H9 (cell line): ENCODE measurements at regions not wholly inside any gene's neighbourhood (a gene's known extent, or its start where the extent isn't known, plus 50 kb on each side); places are given as distances from the start of the nearest gene placed in this dataset.

Experiments
- DNase-seq: peaks from one replicate; pipeline ENCODE4 v3.0.0-alpha.2; 2017
- H2AFZ ChIP-seq: one replicate; pipeline ENCODE4 v1.6.1; 2013; ENCODE audit warnings: mild to moderate bottlenecking, low read length, control low read depth, moderate library complexity
- H2AK5ac ChIP-seq: 2 replicates; pipeline ENCODE4 v1.6.1; 2013; ENCODE audit warnings: low read length, control low read depth, mixed read lengths; ENCODE audit not compliant: insufficient read length
- H2BK120ac ChIP-seq: one replicate; pipeline ENCODE4 v1.6.1; 2013; ENCODE audit warnings: low read depth, mild to moderate bottlenecking, low read length, control low read depth, inconsistent platforms; ENCODE audit not compliant: poor library complexity, severe bottlenecking
- H2BK12ac ChIP-seq: 2 replicates; pipeline ENCODE4 v1.6.1; 2013; ENCODE audit warnings: low read length, control low read depth, mixed read lengths, low read depth; ENCODE audit not compliant: insufficient read length
- H2BK15ac ChIP-seq: 2 replicates; pipeline ENCODE4 v1.6.1; 2013; ENCODE audit warnings: low read depth, low read length, control low read depth
- H2BK20ac ChIP-seq: one replicate; pipeline ENCODE4 v1.6.1; 2013; ENCODE audit warnings: low read depth, mild to moderate bottlenecking, low read length, control low read depth, inconsistent platforms; ENCODE audit not compliant: poor library complexity, severe bottlenecking
- H2BK5ac ChIP-seq: 2 replicates; pipeline ENCODE4 v1.6.1; 2013; ENCODE audit warnings: low read length, control low read depth, mixed read lengths; ENCODE audit not compliant: insufficient read length
- H3K14ac ChIP-seq: 2 replicates; pipeline ENCODE4 v1.6.1; 2013; ENCODE audit warnings: low read length, control low read depth; ENCODE audit not compliant: insufficient read depth
- H3K18ac ChIP-seq: 2 replicates; pipeline ENCODE4 v1.6.1; 2013; ENCODE audit warnings: low read depth, mild to moderate bottlenecking, mixed read lengths, low read length, control low read depth; ENCODE audit not compliant: insufficient read length
- H3K23ac ChIP-seq: 2 replicates; pipeline ENCODE4 v1.6.1; 2013; ENCODE audit warnings: low read length, control low read depth, mixed read lengths, low read depth; ENCODE audit not compliant: insufficient read length
- H3K23me2 ChIP-seq: 2 replicates; pipeline ENCODE4 v1.6.1; 2013; ENCODE audit warnings: low read depth, mild to moderate bottlenecking, mixed read lengths, low read length, control low read depth; ENCODE audit not compliant: insufficient read length, poor library complexity, severe bottlenecking
- H3K27ac ChIP-seq: 2 replicates; pipeline ENCODE4 v1.5.1; 2013; ENCODE audit warnings: low read length, control low read depth, mixed read lengths, low read depth; ENCODE audit not compliant: insufficient read length
- H3K27me3 ChIP-seq: 2 replicates; pipeline ENCODE4 v1.6.1; 2013; ENCODE audit warnings: low read length, control low read depth, inconsistent platforms; ENCODE audit not compliant: insufficient read depth
- H3K4ac ChIP-seq: 2 replicates; pipeline ENCODE4 v1.6.1; 2013; ENCODE audit warnings: low read depth, mild to moderate bottlenecking, control low read depth, inconsistent platforms, low read length, moderate library complexity
- H3K4me1 ChIP-seq: 2 replicates; pipeline ENCODE4 v1.6.1; 2013; ENCODE audit warnings: low read length, control low read depth, inconsistent platforms; ENCODE audit not compliant: insufficient read depth
- H3K4me2 ChIP-seq: 2 replicates; pipeline ENCODE4 v1.6.1; 2013; ENCODE audit warnings: low read length, control low read depth, mixed read lengths; ENCODE audit not compliant: insufficient read length, insufficient read depth
- H3K56ac ChIP-seq: 2 replicates; pipeline ENCODE4 v1.6.1; 2013; ENCODE audit warnings: low read depth, mild to moderate bottlenecking, mixed read lengths, low read length, control low read depth; ENCODE audit not compliant: insufficient read length
- H3K79me1 ChIP-seq: 2 replicates; pipeline ENCODE4 v1.6.1; 2013; ENCODE audit warnings: low read depth, mild to moderate bottlenecking, moderate library complexity, low read length, control low read depth, inconsistent platforms; ENCODE audit not compliant: insufficient read depth, poor library complexity, severe bottlenecking
- H3K79me2 ChIP-seq: 2 replicates; pipeline ENCODE4 v1.6.1; 2013; ENCODE audit warnings: low read length, control low read depth, inconsistent platforms; ENCODE audit not compliant: insufficient read depth
- H3K9ac ChIP-seq: 2 replicates; pipeline ENCODE4 v1.6.1; 2013; ENCODE audit warnings: low read length, control low read depth, mixed read lengths; ENCODE audit not compliant: insufficient read length; ENCODE audit errors: extremely low read depth
- H3K9me3 ChIP-seq: one replicate; pipeline ENCODE4 v1.6.1; 2013; ENCODE audit warnings: low read depth, low read length, inconsistent platforms; ENCODE audit not compliant: control insufficient read depth
- H3T11ph ChIP-seq: one replicate; pipeline ENCODE4 v1.6.1; 2013; ENCODE audit warnings: mild to moderate bottlenecking, low read length, control low read depth, inconsistent platforms
- H4K20me1 ChIP-seq: one replicate; pipeline ENCODE4 v1.6.1; 2013; ENCODE audit not compliant: control insufficient read depth, insufficient read length, insufficient read depth
- H4K5ac ChIP-seq: 2 replicates; pipeline ENCODE4 v1.6.1; 2013; ENCODE audit warnings: low read depth, mild to moderate bottlenecking, mixed read lengths, low read length, control low read depth; ENCODE audit not compliant: insufficient read length
- H4K8ac ChIP-seq: replicated peaks from 2 replicates; pipeline ENCODE4 v1.6.1; 2013; ENCODE audit warnings: low read length, control low read depth, mixed read lengths, low read depth; ENCODE audit not compliant: insufficient read length
- H4K91ac ChIP-seq: 2 replicates; pipeline ENCODE4 v1.6.1; 2013; ENCODE audit warnings: low read depth, mild to moderate bottlenecking, moderate library complexity, mixed read lengths, low read length, control low read depth; ENCODE audit not compliant: insufficient read length
- H3K27ac Mint-ChIP-seq, 3 experiments: 2 replicates in 2 of 3; 3 replicates in 1 of 3; pipeline ENCODE4 v1.8.0; 2020 to 2021; ENCODE audit warnings: mixed read lengths in 3 of 3, mild to moderate bottlenecking in 1 of 3, moderate library complexity in 1 of 3
- H3K27me3 Mint-ChIP-seq: 2 replicates; pipeline ENCODE4 v1.8.0; 2021; ENCODE audit warnings: low read depth, mild to moderate bottlenecking, moderate library complexity, mixed read lengths
- H3K36me3 Mint-ChIP-seq, 3 experiments: 2 replicates in 2 of 3; 3 replicates in 1 of 3; pipeline ENCODE4 v1.8.0; 2020 to 2021; ENCODE audit warnings: low read depth in 3 of 3, mixed read lengths in 3 of 3; ENCODE audit not compliant: insufficient read depth in 1 of 3
- H3K4me1 Mint-ChIP-seq, 2 experiments: 2 replicates each; pipeline ENCODE4 v1.8.0; 2020; ENCODE audit warnings: mixed read lengths in 2 of 2
- H3K4me3 Mint-ChIP-seq, 2 experiments: 2 replicates in 1 of 2; 3 replicates in 1 of 2; pipeline ENCODE4 v1.8.0; 2020 to 2021; ENCODE audit warnings: mild to moderate bottlenecking in 2 of 2, mixed read lengths in 2 of 2, moderate library complexity in 1 of 2
- H3K9me3 Mint-ChIP-seq, 2 experiments: 2 replicates in 1 of 2; 3 replicates in 1 of 2; pipeline ENCODE4 v1.8.0; 2020; ENCODE audit warnings: mild to moderate bottlenecking in 2 of 2, mixed read lengths in 2 of 2, moderate library complexity in 1 of 2
- WGBS: extraction: QIAGEN DNeasy Blood & Tissue Kit; methylation state at CpG from one replicate; pipeline ENCODE4 v1.1.7; 2013; ENCODE audit warnings: missing lambda C conversion rate, low lambda C conversion rate, mixed read lengths; ENCODE audit not compliant: insufficient read length; ENCODE audit errors: extremely low coverage; 5-methylcytosine and 5-hydroxymethylcytosine counted together
- TF ChIP-seq, protein P1 (sequence below): fragments of 200-600 bp; sonication (generic); conservative IDR thresholded peaks from 3 replicates; pipeline ENCODE4 v1.8.0; 2021; ENCODE audit warnings: antibody characterized with exemption, mild to moderate bottlenecking

DNA sequence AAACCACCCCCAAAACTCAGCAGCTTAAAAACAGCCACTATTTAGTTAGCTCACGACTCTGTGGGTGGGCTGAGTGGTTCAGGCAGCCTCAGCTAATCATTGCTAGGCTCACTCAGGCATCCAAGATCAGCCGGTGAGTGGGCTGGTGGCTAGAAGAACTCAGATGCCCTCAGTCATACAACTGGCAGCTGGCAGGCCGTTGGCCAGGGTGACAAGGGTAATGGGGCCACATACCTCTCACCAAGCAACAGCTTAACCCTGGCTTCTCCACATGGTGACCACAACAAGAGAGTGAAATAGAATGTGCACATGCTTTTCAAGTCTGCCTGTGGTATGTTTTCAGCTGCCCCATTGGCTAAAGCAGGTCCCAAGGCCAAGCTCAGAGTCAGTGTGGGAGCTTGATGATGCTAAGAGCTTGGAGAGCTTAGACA, 435.4 kb upstream of the TSHZ3 start:
- Histone ChIP-seq H3K79me2 (no peaks in the 10 kb centered on the region), H2AK5ac (no peak overlapping the region), H4K8ac (no peak overlapping the region), H4K91ac (no peak overlapping the region), H3K79me1 (no peaks in the 10 kb centered on the region), H3K18ac (no peak overlapping the region), H3T11ph (no peak overlapping the region), H2BK12ac (no peak overlapping the region), H2BK5ac (no peak overlapping the region), H3K56ac (no peak overlapping the region), H2BK20ac (no peak overlapping the region), H3K9ac (no peak overlapping the region), H3K4me1 (no peaks in the 10 kb centered on the region), H3K4me2 (no peak overlapping the region), H3K27ac (no peak overlapping the region), H3K9me3 (no peaks in the 10 kb centered on the region), H3K27me3 (no peaks in the 10 kb centered on the region), H2AFZ (no peak overlapping the region), H3K23ac (no peak overlapping the region), H2BK120ac (no peak overlapping the region), H3K4ac (no peak overlapping the region), H3K23me2 (no peaks in the 10 kb centered on the region), H4K5ac (no peak overlapping the region), H3K14ac (no peak overlapping the region), H4K20me1 (no peaks in the 10 kb centered on the region), H2BK15ac (no peak overlapping the region)
- Mint-ChIP-seq H3K27me3 (no peaks in the 10 kb centered on the region), H3K36me3 (no peaks in the 10 kb centered on the region), H3K4me1 (peaks cover 6 to 11% of the 10 kb centered on the region in 2 experiments; a peak in 3 of 4 replicates), H3K27ac (no peak overlapping the region), H3K9me3 (no peaks in the 10 kb centered on the region), H3K4me3 (no peak overlapping the region)
- TF ChIP-seq, protein P1, sequence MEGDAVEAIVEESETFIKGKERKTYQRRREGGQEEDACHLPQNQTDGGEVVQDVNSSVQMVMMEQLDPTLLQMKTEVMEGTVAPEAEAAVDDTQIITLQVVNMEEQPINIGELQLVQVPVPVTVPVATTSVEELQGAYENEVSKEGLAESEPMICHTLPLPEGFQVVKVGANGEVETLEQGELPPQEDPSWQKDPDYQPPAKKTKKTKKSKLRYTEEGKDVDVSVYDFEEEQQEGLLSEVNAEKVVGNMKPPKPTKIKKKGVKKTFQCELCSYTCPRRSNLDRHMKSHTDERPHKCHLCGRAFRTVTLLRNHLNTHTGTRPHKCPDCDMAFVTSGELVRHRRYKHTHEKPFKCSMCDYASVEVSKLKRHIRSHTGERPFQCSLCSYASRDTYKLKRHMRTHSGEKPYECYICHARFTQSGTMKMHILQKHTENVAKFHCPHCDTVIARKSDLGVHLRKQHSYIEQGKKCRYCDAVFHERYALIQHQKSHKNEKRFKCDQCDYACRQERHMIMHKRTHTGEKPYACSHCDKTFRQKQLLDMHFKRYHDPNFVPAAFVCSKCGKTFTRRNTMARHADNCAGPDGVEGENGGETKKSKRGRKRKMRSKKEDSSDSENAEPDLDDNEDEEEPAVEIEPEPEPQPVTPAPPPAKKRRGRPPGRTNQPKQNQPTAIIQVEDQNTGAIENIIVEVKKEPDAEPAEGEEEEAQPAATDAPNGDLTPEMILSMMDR = no peak
- WGBS = no CpG with 5 or more reads among the region's 3 CpGs
- DNase-seq = no peak
